GM12873 (cell line): ENCODE measurements at regions not wholly inside any gene's neighbourhood (a gene's known extent, or its start where the extent isn't known, plus 50 kb on each side); places are given as distances from the start of the nearest gene placed in this dataset.

Experiments
- TF ChIP-seq, protein P1 (sequence below): IDR thresholded peaks from 2 replicates; pipeline ENCODE4 v1.5.1; 2012; ENCODE audit warnings: low read depth, mild to moderate bottlenecking, moderate library complexity, low read length, control low read depth; ENCODE audit not compliant: insufficient read depth; ENCODE audit errors: missing control alignments

DNA sequence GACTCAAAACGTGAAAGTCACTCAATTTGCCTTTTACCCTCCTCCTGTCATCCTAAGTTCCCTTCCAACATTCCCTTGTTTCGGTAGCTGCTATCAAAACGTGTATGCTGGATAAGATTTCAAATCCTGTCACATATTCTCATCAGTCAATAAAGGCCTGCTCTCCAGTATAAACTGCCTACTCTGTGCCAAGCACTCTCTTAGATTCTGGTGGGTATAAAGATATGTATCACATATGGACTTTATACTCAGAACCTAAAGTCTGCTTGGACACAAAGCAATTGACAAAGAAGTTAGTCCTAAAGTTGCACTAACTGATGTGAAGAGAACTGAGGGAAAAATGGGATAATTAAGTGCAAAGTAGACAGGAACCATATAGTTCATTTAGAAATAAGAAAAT lies 476.6 kb upstream of the MARCKS start:
- TF ChIP-seq, protein P1, sequence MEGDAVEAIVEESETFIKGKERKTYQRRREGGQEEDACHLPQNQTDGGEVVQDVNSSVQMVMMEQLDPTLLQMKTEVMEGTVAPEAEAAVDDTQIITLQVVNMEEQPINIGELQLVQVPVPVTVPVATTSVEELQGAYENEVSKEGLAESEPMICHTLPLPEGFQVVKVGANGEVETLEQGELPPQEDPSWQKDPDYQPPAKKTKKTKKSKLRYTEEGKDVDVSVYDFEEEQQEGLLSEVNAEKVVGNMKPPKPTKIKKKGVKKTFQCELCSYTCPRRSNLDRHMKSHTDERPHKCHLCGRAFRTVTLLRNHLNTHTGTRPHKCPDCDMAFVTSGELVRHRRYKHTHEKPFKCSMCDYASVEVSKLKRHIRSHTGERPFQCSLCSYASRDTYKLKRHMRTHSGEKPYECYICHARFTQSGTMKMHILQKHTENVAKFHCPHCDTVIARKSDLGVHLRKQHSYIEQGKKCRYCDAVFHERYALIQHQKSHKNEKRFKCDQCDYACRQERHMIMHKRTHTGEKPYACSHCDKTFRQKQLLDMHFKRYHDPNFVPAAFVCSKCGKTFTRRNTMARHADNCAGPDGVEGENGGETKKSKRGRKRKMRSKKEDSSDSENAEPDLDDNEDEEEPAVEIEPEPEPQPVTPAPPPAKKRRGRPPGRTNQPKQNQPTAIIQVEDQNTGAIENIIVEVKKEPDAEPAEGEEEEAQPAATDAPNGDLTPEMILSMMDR = no peak

DNA sequence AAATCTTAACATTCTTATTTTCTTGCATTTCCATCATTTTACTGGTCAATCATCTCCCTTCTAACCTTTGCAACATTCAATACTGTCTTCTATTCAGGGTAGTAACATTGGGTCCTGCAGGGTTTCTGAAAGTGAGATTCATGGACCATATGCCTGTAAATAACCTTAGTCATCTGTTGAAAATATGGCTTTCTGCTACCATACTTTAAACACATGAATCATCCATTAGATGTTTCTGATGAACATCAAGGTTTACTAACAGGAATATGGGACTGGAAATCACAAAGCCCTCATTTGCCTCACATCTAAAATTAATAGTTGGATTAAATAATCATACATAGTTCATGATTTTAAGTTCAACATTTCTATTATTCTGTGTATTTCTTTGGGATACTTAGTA lies 475.9 kb upstream of the MARCKS start:
- TF ChIP-seq, protein P1 = no peak

DNA sequence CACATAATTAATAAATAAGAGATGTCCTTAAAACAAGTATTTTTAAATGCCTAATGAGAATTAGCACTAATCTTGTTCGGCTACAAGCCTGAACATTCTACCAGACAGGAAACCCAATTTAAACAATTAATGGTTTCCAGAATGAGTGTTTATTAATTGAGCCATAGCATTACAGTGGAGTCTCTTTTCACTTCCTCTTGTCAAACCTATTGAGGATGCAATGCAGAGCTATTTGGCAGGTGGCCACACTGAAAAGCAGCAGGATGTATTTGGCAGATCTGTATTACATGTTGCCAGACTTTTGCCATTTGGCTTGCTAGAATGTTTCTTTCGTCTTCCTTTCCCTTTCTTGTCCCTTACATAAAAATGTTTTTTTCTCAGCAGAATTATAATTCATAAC lies 475.2 kb upstream of the MARCKS start:
- TF ChIP-seq, protein P1 = no peak

DNA sequence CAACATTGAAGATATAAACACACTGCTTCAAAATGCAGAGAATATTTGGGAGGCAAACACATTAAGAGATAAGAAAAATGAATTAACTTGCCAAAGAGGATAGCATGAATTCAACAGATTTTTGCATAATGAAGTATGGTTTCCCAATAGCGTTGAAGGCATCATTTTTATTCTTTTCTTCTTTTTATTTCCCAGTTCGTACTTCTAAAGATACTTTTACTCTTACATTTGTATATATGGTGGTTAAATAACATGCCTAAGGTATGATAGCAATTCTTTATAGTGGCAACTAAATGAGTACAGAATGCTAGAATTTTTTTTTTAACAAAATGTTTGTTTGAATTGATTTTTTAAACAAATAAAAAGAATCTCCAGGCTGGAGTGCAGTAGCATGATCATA lies 473.4 kb upstream of the MARCKS start:
- TF ChIP-seq, protein P1 = no peak

DNA sequence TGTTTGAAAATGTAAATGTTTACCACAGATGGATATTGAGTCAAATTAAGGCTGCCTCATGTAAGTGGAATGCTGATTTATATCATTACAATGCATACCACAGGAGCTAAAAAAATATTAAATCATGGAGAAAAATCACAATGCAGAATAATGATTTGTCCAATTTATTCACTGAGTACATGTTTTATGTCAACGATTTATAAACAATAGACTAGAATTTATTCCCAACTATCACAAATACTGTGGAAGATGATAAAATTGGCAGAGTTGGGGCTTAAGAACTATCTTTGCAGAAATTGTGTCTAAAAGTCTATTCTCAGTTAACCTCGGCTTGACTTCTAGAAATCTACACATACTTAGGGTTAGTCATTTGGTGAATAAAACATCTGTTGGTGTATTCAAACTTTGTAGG lies 472.1 kb upstream of the MARCKS start:
- TF ChIP-seq, protein P1 = no peak

DNA sequence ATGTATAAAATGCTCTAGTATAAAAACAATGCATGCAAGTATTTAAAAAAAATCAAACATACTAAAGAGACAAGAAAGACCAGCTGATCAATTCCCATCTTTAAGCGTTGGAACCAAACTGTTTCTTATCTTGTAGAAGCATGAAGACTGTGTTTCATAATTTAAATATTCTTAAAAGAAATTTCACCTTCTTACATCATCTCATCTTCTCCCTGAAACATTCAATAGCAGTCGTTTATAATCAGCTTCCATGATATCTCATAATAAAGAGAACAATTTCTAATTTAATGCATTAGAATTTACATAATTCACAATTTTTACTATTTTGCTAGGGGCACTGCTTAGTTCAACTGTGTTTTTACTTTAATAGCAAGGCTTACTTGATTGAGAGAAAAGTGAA lies 468.1 kb upstream of the MARCKS start:
- TF ChIP-seq, protein P1 = no peak

DNA sequence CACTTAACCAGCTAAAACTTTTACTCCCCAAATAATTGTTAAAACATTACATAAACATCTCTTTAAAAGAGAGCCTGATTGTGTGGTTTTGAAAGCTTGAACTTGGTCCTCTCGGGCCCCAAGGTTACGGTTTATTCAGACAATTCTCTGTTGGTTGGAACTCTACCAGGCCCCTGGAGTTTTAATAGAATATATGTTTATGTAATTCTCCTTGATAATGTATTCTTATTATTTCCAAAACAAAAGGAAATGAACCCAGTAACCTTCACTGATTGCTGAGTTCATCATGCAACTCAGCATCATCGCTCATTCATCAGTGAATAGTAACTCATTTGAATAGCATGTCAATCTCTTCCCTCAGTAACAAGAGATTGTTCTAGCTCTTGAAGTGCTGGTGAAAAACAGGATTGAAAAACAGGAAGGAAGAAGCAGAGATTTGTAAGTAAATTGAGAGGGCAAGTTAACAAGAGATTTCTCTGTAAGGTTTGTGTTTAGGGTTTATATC lies 464.5 kb upstream of the MARCKS start:
- TF ChIP-seq, protein P1 = no peak

DNA sequence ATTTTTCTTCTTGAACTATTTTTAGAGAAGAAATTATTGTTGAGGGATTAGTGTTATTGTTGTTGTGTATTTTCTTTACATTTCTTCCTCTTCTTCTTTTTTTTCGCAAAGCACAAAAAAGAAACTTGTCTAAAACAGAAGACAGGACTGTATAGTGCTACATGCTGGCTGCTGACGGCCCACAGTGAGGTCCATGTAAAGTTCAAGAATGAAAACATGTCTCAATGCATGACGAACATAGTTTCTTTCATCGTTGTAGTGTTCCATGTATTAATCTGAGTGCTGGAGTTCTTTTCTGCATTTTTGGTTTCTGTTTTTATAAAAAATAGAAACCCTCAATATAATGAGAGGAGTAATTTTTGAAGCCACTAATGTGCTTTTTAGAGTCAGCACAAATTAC lies 462.9 kb upstream of the MARCKS start:
- TF ChIP-seq, protein P1 = no peak
